ENCODE measurements at regions not wholly inside any gene's neighbourhood (a gene's known extent, or its start where the extent isn't known, plus 50 kb on each side); places are given as distances from the start of the nearest gene placed in this dataset.

DNA sequence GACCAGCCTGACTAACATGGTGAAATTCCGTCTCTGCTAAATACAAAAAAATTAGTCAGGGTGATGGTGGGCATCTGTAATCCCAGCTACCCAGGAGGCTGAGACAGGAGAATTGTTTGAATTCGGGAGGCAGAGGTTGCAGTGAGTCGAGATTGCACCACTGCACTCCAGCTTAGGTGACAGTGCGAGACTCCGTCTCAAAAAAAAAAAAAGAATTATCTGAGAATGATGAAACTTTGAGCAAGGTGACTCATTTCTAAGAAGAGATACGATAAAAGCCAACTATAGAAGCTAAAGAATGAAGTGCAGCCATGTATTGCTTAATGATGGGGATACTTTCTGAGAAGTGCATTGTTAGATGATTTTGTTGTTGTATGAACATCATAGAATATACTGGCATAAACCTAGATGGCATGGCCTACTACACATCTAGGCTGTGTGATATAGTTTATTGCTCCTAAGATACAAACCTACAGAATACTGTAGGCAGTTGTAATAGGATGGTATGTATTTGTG, 64.7 kb downstream of the SNRPE start:
- POLR2A ChIA-PET = no interaction called here
- intact Hi-C loops (cut with micrococcal nuclease) = no loop called here

DNA sequence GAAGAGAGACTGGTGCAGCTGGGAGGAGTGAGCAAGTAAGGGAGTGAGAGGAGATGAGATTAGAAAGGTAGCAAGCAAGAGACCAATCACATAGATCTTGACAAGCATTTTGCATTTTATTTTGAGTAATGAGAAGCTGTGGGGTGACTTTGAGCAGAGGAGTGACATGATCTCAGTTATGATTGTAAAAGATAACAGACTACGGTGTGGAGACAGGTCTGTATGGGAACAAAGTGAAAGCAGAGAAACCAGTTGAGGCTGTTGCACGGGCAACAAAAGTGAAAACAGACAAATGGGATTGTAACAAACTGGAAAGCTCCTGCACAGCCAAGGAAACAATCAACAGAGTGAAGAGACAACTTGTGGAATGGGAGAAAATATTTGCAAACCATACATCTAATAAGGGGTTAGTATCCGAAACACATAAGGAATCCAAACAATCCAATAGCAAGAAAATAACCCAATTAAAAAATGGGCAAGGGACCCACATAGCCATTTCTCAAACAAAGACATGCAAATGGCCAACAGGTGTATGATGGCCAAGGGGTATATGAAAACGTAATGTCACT, 68.4 kb downstream of the SNRPE start:
- H3K27me3 Mint-ChIP-seq = peaks cover 0 to 23% (median 7%) of the 10 kb centered on the region in 5 donors
- H3K4me1 Mint-ChIP-seq = peaks cover 0 to 9% (median 3%) of the 10 kb centered on the region in 7 donors
- POLR2A ChIA-PET = no interaction called here

More for the DNA sequence above, 64.7 kb downstream of the SNRPE start:
- H3K9me3 Mint-ChIP-seq = peaks cover 0 to 2% (median 0%) of the 10 kb centered on the region in 11 donors
- H3K9me3 ChIP-seq (ENCODE audit: control insufficient read depth in 2 of 3, low read length in 3 of 3) = no peaks in the 10 kb centered on the region
- CTCF ChIA-PET = interaction anchor here (0.7 kb wide), 1 partner anchor 9 kb away, joined by 3 read pairs; no protein-coding TSS in a partner anchor
- H3K27ac ChIP-seq (ENCODE audit: low read depth, low read length) = no peak overlapping the region
- H3K27me3 ChIP-seq (ENCODE audit: control insufficient read depth in 2 of 2, insufficient read depth in 2 of 2, low read length in 2 of 2) = no peaks in the 10 kb centered on the region
- peaks cover 0 to 5% (median 0%) of the 10 kb centered on the region in 7 donors for H3K4me1 Mint-ChIP-seq
- no peak overlapping the region for H3K27ac Mint-ChIP-seq
- H3K4me3 Mint-ChIP-seq = peak overlapping the region in 1 of 10 donors; percentile 30
- H3K4me3 ChIP-seq (ENCODE audit: low read length) = no peak overlapping the region
- no peaks in the 10 kb centered on the region for H3K4me1 ChIP-seq (ENCODE audit: control insufficient read depth in 2 of 2, insufficient read depth in 2 of 2, low read length in 2 of 2)
- H3K36me3 Mint-ChIP-seq = no peaks in the 10 kb centered on the region
- ATAC-seq (peak; percentile 29), DNase-seq (no peak)
- H3K27me3 Mint-ChIP-seq = peaks cover 0 to 22% (median 6%) of the 10 kb centered on the region in 5 donors
- no peaks in the 10 kb centered on the region for H3K36me3 ChIP-seq (ENCODE audit: control insufficient read depth in 2 of 3, insufficient read depth in 3 of 3, low read length in 3 of 3)

DNA sequence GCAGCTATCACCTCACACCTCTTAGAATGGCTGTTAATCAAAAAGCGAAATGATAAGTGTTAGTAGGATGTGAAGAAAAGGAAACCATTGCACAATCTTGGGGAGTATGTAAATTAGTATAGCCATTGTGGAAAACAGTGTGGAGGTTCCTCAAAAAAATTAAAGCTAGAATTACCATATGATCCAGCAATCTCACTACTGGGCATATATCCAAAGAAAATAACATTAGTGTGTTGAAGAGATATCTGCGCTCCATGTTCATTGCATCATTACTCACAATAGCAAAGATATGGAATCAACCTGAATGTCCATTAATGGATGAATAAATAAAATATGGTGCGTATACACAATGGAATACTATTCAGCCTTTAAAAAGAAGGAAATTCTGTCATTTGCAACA, 68.9 kb downstream of the SNRPE start:
- peaks cover 0 to 3% (median 0%) of the 10 kb centered on the region in 11 donors for H3K9me3 Mint-ChIP-seq
- no peaks in the 10 kb centered on the region for H3K27me3 ChIP-seq (ENCODE audit: control insufficient read depth in 2 of 2, insufficient read depth in 2 of 2, low read length in 2 of 2)
- intact Hi-C loops (cut with micrococcal nuclease) = no loop called here
- ChIA-PET POLR2A (no interaction called here), CTCF (no interaction called here)
- no peak overlapping the region for H3K4me3 Mint-ChIP-seq
- H3K27ac ChIP-seq (ENCODE audit: low read depth, low read length) = no peak overlapping the region
- ATAC-seq (no peak), DNase-seq (no peak)
- no peaks in the 10 kb centered on the region for H3K36me3 Mint-ChIP-seq
- peaks cover 0 to 28% (median 8%) of the 10 kb centered on the region in 5 donors for H3K27me3 Mint-ChIP-seq
- H3K4me1 Mint-ChIP-seq = peaks cover 0 to 9% (median 3%) of the 10 kb centered on the region in 7 donors
- H3K4me3 ChIP-seq (ENCODE audit: low read length) = no peak overlapping the region
- no peaks in the 10 kb centered on the region for H3K9me3 ChIP-seq (ENCODE audit: control insufficient read depth in 2 of 3, low read length in 3 of 3)
- no peak overlapping the region for H3K27ac Mint-ChIP-seq
- H3K4me1 ChIP-seq (ENCODE audit: control insufficient read depth in 2 of 2, insufficient read depth in 2 of 2, low read length in 2 of 2) = no peaks in the 10 kb centered on the region
- H3K36me3 ChIP-seq (ENCODE audit: control insufficient read depth in 2 of 3, insufficient read depth in 3 of 3, low read length in 3 of 3) = no peaks in the 10 kb centered on the region

More for the DNA sequence above, 68.4 kb downstream of the SNRPE start:
- Histone ChIP-seq H3K27me3 (ENCODE audit: control insufficient read depth in 2 of 2, insufficient read depth in 2 of 2, low read length in 2 of 2) (no peaks in the 10 kb centered on the region), H3K36me3 (ENCODE audit: control insufficient read depth in 2 of 3, insufficient read depth in 3 of 3, low read length in 3 of 3) (no peaks in the 10 kb centered on the region), H3K9me3 (ENCODE audit: control insufficient read depth in 2 of 3, low read length in 3 of 3) (no peaks in the 10 kb centered on the region), H3K27ac (ENCODE audit: low read depth, low read length) (no peak overlapping the region), H3K4me3 (ENCODE audit: low read length) (no peak overlapping the region), H3K4me1 (ENCODE audit: control insufficient read depth in 2 of 2, insufficient read depth in 2 of 2, low read length in 2 of 2) (no peaks in the 10 kb centered on the region)
- Mint-ChIP-seq H3K4me3 (peak overlapping the region in 1 of 10 donors; percentile 3), H3K27ac (peak overlapping the region in 1 of 9 donors; percentile 27), H3K9me3 (peaks cover 0 to 3% (median 0%) of the 10 kb centered on the region in 11 donors), H3K36me3 (no peaks in the 10 kb centered on the region)
- CTCF ChIA-PET = no interaction called here
- ATAC-seq (no peak), DNase-seq (no peak)
- intact Hi-C loops (cut with micrococcal nuclease) = no loop called here

DNA sequence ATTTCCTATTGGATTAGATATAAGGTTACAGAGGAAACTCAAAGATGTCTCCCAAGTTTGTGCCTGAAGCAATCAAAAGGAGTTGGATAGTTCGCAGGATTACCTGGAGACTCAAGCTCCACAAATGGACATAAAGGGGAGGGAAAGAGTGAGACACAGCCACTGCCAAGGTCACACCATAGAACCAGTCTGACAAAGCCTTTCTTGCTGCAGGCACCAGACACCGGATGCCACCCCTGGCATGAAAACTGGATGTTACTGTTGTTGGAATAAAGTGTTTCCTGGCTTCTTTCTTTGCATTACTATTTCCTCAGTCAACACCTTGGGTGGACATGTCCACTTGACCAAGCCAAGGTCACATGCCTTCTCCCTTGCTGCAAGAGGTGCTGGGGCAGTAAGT, 70.6 kb downstream of the SNRPE start:
- Histone ChIP-seq H3K9me3 (ENCODE audit: control insufficient read depth in 2 of 3, low read length in 3 of 3) (no peaks in the 10 kb centered on the region), H3K36me3 (ENCODE audit: control insufficient read depth in 2 of 3, insufficient read depth in 3 of 3, low read length in 3 of 3) (no peaks in the 10 kb centered on the region), H3K27ac (ENCODE audit: low read depth, low read length) (no peak overlapping the region), H3K4me3 (ENCODE audit: low read length) (no peak overlapping the region), H3K27me3 (ENCODE audit: control insufficient read depth in 2 of 2, insufficient read depth in 2 of 2, low read length in 2 of 2) (no peaks in the 10 kb centered on the region), H3K4me1 (ENCODE audit: control insufficient read depth in 2 of 2, insufficient read depth in 2 of 2, low read length in 2 of 2) (no peaks in the 10 kb centered on the region)
- ChIA-PET CTCF (no interaction called here), POLR2A (no interaction called here)
- intact Hi-C loops (cut with micrococcal nuclease) = no loop called here
- Mint-ChIP-seq H3K36me3 (no peaks in the 10 kb centered on the region), H3K9me3 (peaks cover 0 to 3% (median 0%) of the 10 kb centered on the region in 11 donors), H3K27ac (no peak overlapping the region), H3K4me3 (no peak overlapping the region), H3K4me1 (peaks cover 0 to 9% (median 3%) of the 10 kb centered on the region in 7 donors), H3K27me3 (peaks cover 0 to 32% (median 9%) of the 10 kb centered on the region in 5 donors)
- no peak for ATAC-seq
- no peak for DNase-seq

DNA sequence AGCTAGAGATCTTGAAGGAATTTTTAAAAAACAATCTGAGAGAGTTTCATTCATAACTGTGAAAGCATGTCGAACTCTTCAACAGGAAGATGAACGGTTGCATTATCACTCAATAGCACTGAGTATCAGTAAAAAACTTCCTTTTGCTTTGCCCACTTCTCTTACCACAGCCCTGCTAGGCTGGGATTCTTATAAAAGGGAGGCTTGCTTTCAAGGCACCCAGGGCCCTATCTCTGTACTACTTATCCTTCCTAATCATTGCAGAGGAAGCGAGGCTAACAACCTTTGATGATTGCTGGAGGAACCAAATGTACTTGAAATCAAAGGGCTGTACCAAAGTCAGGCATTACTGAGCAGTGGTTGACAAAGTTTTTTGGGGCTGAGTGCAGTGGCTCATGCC, 71.2 kb downstream of the SNRPE start:
- Histone ChIP-seq H3K4me3 (ENCODE audit: low read length) (no peak overlapping the region), H3K36me3 (ENCODE audit: control insufficient read depth in 2 of 3, insufficient read depth in 3 of 3, low read length in 3 of 3) (no peaks in the 10 kb centered on the region), H3K4me1 (ENCODE audit: control insufficient read depth in 2 of 2, insufficient read depth in 2 of 2, low read length in 2 of 2) (no peaks in the 10 kb centered on the region), H3K27me3 (ENCODE audit: control insufficient read depth in 2 of 2, insufficient read depth in 2 of 2, low read length in 2 of 2) (no peaks in the 10 kb centered on the region), H3K9me3 (ENCODE audit: control insufficient read depth in 2 of 3, low read length in 3 of 3) (no peaks in the 10 kb centered on the region), H3K27ac (ENCODE audit: low read depth, low read length) (no peak overlapping the region)
- ChIA-PET POLR2A (no interaction called here), CTCF (no interaction called here)
- no peak overlapping the region for H3K4me3 Mint-ChIP-seq
- no peak overlapping the region for H3K27ac Mint-ChIP-seq
- H3K27me3 Mint-ChIP-seq = peaks cover 2 to 35% (median 9%) of the 10 kb centered on the region in 5 donors
- H3K4me1 Mint-ChIP-seq = peaks cover 0 to 9% (median 3%) of the 10 kb centered on the region in 7 donors
- intact Hi-C loops (cut with micrococcal nuclease) = no loop called here
- ATAC-seq = no peak
- H3K36me3 Mint-ChIP-seq = no peaks in the 10 kb centered on the region
- no peak for DNase-seq
- H3K9me3 Mint-ChIP-seq = peaks cover 0 to 3% (median 0%) of the 10 kb centered on the region in 11 donors

DNA sequence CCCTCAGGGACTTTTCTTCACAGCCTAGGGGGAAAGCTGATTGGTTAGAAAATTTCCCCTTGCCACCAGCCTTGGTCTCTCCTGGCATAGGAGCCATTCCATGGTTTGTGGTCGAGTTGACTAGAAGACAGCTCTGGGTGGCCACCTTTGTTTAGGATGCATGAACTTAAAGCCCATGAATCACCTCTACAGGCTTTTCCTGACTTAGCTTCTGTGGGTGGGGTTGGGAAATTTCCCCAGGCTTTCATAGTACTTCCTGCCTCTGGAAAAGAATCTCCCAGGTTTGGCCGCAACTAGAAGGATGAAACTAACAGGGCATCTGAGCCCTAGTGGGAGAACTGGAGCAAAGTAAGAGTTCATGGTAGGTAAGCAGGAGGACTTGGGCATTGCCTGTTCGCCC, 72.6 kb downstream of the SNRPE start:
- Mint-ChIP-seq H3K27ac (no peak overlapping the region), H3K4me3 (no peak overlapping the region), H3K9me3 (peaks cover 0 to 3% (median 0%) of the 10 kb centered on the region in 11 donors), H3K4me1 (peaks cover 0 to 12% (median 4%) of the 10 kb centered on the region in 7 donors), H3K36me3 (peaks cover 0 to 3% (median 0%) of the 10 kb centered on the region in 5 donors), H3K27me3 (peaks cover 12 to 43% (median 16%) of the 10 kb centered on the region in 5 donors)
- no peak for DNase-seq
- intact Hi-C loops (cut with micrococcal nuclease) = no loop called here
- Histone ChIP-seq H3K4me1 (ENCODE audit: control insufficient read depth in 2 of 2, insufficient read depth in 2 of 2, low read length in 2 of 2) (no peaks in the 10 kb centered on the region), H3K9me3 (ENCODE audit: control insufficient read depth in 2 of 3, low read length in 3 of 3) (no peaks in the 10 kb centered on the region), H3K27ac (ENCODE audit: low read depth, low read length) (no peak overlapping the region), H3K27me3 (ENCODE audit: control insufficient read depth in 2 of 2, insufficient read depth in 2 of 2, low read length in 2 of 2) (no peaks in the 10 kb centered on the region), H3K4me3 (ENCODE audit: low read length) (no peak overlapping the region), H3K36me3 (ENCODE audit: control insufficient read depth in 2 of 3, insufficient read depth in 3 of 3, low read length in 3 of 3) (no peaks in the 10 kb centered on the region)
- POLR2A ChIA-PET = no interaction called here
- no peak for ATAC-seq
- CTCF ChIA-PET = no interaction called here

DNA sequence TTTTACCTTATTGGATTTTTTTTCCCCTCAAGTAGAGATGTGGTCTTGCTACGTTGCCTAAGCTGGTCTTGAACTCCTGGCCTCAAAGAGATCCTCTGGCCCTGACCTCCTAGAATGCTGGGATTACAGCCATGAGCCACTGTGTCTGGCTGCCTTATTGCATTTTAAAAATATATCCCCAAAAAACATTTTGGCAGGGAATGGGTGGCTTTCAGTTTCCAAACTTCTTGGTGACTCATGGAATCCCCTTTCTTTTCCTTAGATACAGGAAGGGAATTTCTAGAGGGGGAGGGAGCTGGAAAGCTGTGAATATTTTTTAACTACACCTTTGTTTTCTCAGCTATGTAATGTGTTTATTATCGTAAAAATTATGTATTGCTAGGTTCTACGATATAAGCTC, 73.3 kb downstream of the SNRPE start:
- Mint-ChIP-seq H3K4me3 (no peak overlapping the region), H3K27me3 (peaks cover 12 to 39% (median 16%) of the 10 kb centered on the region in 5 donors), H3K36me3 (peaks cover 0 to 3% (median 0%) of the 10 kb centered on the region in 5 donors), H3K4me1 (peaks cover 0 to 11% (median 3%) of the 10 kb centered on the region in 7 donors), H3K9me3 (peaks cover 0 to 3% (median 0%) of the 10 kb centered on the region in 11 donors), H3K27ac (no peak overlapping the region)
- Histone ChIP-seq H3K4me1 (ENCODE audit: control insufficient read depth in 2 of 2, insufficient read depth in 2 of 2, low read length in 2 of 2) (no peaks in the 10 kb centered on the region), H3K27ac (ENCODE audit: low read depth, low read length) (no peak overlapping the region), H3K27me3 (ENCODE audit: control insufficient read depth in 2 of 2, insufficient read depth in 2 of 2, low read length in 2 of 2) (no peaks in the 10 kb centered on the region), H3K36me3 (ENCODE audit: control insufficient read depth in 2 of 3, insufficient read depth in 3 of 3, low read length in 3 of 3) (no peaks in the 10 kb centered on the region), H3K4me3 (ENCODE audit: low read length) (no peak overlapping the region), H3K9me3 (ENCODE audit: control insufficient read depth in 2 of 3, low read length in 3 of 3) (no peaks in the 10 kb centered on the region)
- ATAC-seq = no peak
- DNase-seq = no peak
- intact Hi-C loops (cut with micrococcal nuclease) = no loop called here
- CTCF ChIA-PET = interaction anchor here (0.6 kb wide), 1 partner anchor 9 kb away, joined by 3 read pairs; no protein-coding TSS in a partner anchor
- POLR2A ChIA-PET = interaction anchor here (1.0 kb wide), 1 partner anchor 10 kb away, joined by 4 read pairs; no protein-coding TSS in a partner anchor
